Trophoblast cell (in vitro differentiated cells and primary cell): ENCODE measurements at regions not wholly inside any gene's neighbourhood (a gene's known extent, or its start where the extent isn't known, plus 50 kb on each side); places are given as distances from the start of the nearest gene placed in this dataset.

Source experiments
- DNase-seq, 2 donors: peaks; one replicate each; pipeline ENCODE4 v3.0.0-alpha.2; 2016
- H2AFZ ChIP-seq: 2 replicates; pipeline ENCODE4 v1.6.1; 2013; ENCODE audit warnings: low read length, moderate library complexity, mild to moderate bottlenecking; ENCODE audit not compliant: insufficient read depth, poor library complexity
- H2AK5ac ChIP-seq: 2 replicates; pipeline ENCODE4 v1.6.1; 2013; ENCODE audit warnings: mild to moderate bottlenecking, low read length
- H2BK120ac ChIP-seq: 2 replicates; pipeline ENCODE4 v1.6.1; 2013; ENCODE audit warnings: low read length, mild to moderate bottlenecking, moderate library complexity; ENCODE audit not compliant: insufficient read depth, poor library complexity
- H2BK12ac ChIP-seq: 2 replicates; pipeline ENCODE4 v1.6.1; 2013; ENCODE audit warnings: mild to moderate bottlenecking, low read length, moderate library complexity
- H2BK5ac ChIP-seq: 2 replicates; pipeline ENCODE4 v1.6.1; 2013; ENCODE audit warnings: low read length, low read depth, moderate library complexity, mild to moderate bottlenecking; ENCODE audit not compliant: poor library complexity
- H3K14ac ChIP-seq: 2 replicates; pipeline ENCODE4 v1.6.1; 2013; ENCODE audit warnings: mild to moderate bottlenecking, low read length
- H3K18ac ChIP-seq: 2 replicates; pipeline ENCODE4 v1.6.1; 2013; ENCODE audit warnings: mild to moderate bottlenecking, low read length
- H3K23ac ChIP-seq: 2 replicates; pipeline ENCODE4 v1.6.1; 2013; ENCODE audit warnings: low read length
- H3K27ac ChIP-seq: 2 replicates; pipeline ENCODE4 v1.5.1; 2013; ENCODE audit warnings: low read depth, mild to moderate bottlenecking, inconsistent platforms, low read length, moderate library complexity
- H3K27me3 ChIP-seq: 2 replicates; pipeline ENCODE4 v1.6.1; 2013; ENCODE audit warnings: inconsistent platforms, mild to moderate bottlenecking, low read length, moderate library complexity; ENCODE audit not compliant: insufficient read depth
- H3K36me3 ChIP-seq, 2 experiments: 1 replicate in 1 of 2; 2 replicates in 1 of 2; pipeline ENCODE4 v1.6.1; 2013; ENCODE audit warnings: low read length in 2 of 2, mild to moderate bottlenecking in 2 of 2, moderate library complexity in 1 of 2; ENCODE audit not compliant: insufficient read depth in 2 of 2, control insufficient read depth in 1 of 2
- H3K4ac ChIP-seq: 2 replicates; pipeline ENCODE4 v1.6.1; 2013; ENCODE audit warnings: low read depth, mild to moderate bottlenecking, low read length, moderate library complexity
- H3K4me1 ChIP-seq, 2 experiments: 1 replicate in 1 of 2; 2 replicates in 1 of 2; pipeline ENCODE4 v1.6.1; 2013; ENCODE audit warnings: low read length in 2 of 2, mild to moderate bottlenecking in 2 of 2, moderate library complexity in 1 of 2; ENCODE audit not compliant: insufficient read depth in 2 of 2, control insufficient read depth in 1 of 2
- H3K4me2 ChIP-seq: 2 replicates; pipeline ENCODE4 v1.6.1; 2013; ENCODE audit warnings: inconsistent platforms, mild to moderate bottlenecking, low read length, moderate library complexity
- H3K4me3 ChIP-seq: 2 replicates; pipeline ENCODE4 v1.5.1; 2013; ENCODE audit warnings: mild to moderate bottlenecking, low read depth, low read length, inconsistent platforms
- H3K79me1 ChIP-seq: one replicate; pipeline ENCODE4 v1.6.1; 2013; ENCODE audit warnings: low read length
- H3K79me2 ChIP-seq: 2 replicates; pipeline ENCODE4 v1.6.1; 2013; ENCODE audit warnings: low read length, mild to moderate bottlenecking; ENCODE audit not compliant: control insufficient read depth, insufficient read depth, poor library complexity
- H3K9ac ChIP-seq: 2 replicates; pipeline ENCODE4 v1.6.1; 2013; ENCODE audit warnings: mild to moderate bottlenecking, low read length
- H3K9me3 ChIP-seq: 2 replicates; pipeline ENCODE4 v1.6.1; 2013; ENCODE audit warnings: low read depth, mild to moderate bottlenecking, control low read depth, inconsistent platforms, low read length; ENCODE audit not compliant: insufficient read depth
- H4K12ac ChIP-seq: 2 replicates; pipeline ENCODE4 v1.6.1; 2013; ENCODE audit warnings: low read depth, mild to moderate bottlenecking, low read length, moderate library complexity
- H4K8ac ChIP-seq: 2 replicates; pipeline ENCODE4 v1.6.1; 2013; ENCODE audit warnings: low read depth, mild to moderate bottlenecking, low read length, moderate library complexity
- H4K91ac ChIP-seq: one replicate; pipeline ENCODE4 v1.6.1; 2013; ENCODE audit warnings: low read depth, mild to moderate bottlenecking, low read length, moderate library complexity
- WGBS: extraction: QIAGEN DNeasy Blood & Tissue Kit; methylation state at CpG from one replicate; pipeline ENCODE4 v1.1.7; 2013; ENCODE audit warnings: missing lambda C conversion rate; ENCODE audit not compliant: insufficient read length, insufficient coverage; ENCODE audit errors: extremely low coverage; 5-methylcytosine and 5-hydroxymethylcytosine counted together

GRCh38 chr12:30396576-30396975 lies 299.1 kb downstream of the IPO8 start:
- H2AFZ ChIP-seq, result no peak overlapping the region
- no CpG with 5 or more reads among the region's 2 CpGs for WGBS

DNA sequence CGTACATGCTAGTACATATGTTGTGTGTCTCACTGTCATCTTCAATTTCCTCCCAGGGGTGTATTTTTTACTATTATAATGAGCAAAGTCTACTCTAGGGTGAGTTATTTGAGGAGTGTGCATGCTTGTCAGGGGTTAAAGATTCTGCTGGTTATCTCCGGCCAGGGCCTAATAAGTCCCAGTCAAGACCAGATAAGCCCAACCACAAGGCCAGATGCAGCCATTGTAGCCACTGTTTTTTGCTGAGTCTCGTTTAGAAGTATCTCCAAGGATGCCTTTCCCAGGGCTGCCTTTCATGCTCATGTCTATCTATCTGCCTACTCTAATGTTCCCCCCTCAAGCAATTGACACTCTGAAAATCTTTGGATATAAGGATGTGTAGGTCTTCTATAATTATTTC lies 300.5 kb downstream of the IPO8 start:
- Histone ChIP-seq H3K4me1 (no peaks in the 10 kb centered on the region), H3K27me3 (no peaks in the 10 kb centered on the region), H3K23ac (no peak overlapping the region), H3K4me2 (no peak overlapping the region), H3K9me3 (no peaks in the 10 kb centered on the region), H4K91ac (no peak overlapping the region), H3K79me2 (no peaks in the 10 kb centered on the region), H3K36me3 (no peaks in the 10 kb centered on the region), H2AK5ac (no peak overlapping the region), H3K18ac (no peak overlapping the region), H3K4ac (no peak overlapping the region), H4K12ac (no peak overlapping the region), H3K79me1 (no peaks in the 10 kb centered on the region), H3K4me3 (no peak overlapping the region), H3K27ac (no peak overlapping the region), H2BK12ac (no peak overlapping the region), H2BK5ac (no peak overlapping the region), H4K8ac (no peak overlapping the region), H3K14ac (no peak overlapping the region), H2BK120ac (no peak overlapping the region), H2AFZ (no peak overlapping the region), H3K9ac (no peak overlapping the region)
- no CpG with 5 or more reads among the region's 3 CpGs for WGBS
- no peak for DNase-seq

More at GRCh38 chr12:30396576-30396975, 299.1 kb downstream of the IPO8 start:
- H3K9me3 ChIP-seq, result peaks cover 2% of the 10 kb centered on the region
- H4K91ac ChIP-seq, result no peak overlapping the region
- no peak overlapping the region for H2BK5ac ChIP-seq
- no peak overlapping the region for H2BK120ac ChIP-seq
- H3K4me2 ChIP-seq, result no peak overlapping the region
- no peak overlapping the region for H3K4ac ChIP-seq
- no peaks in the 10 kb centered on the region for H3K27me3 ChIP-seq
- no peak overlapping the region for H2AK5ac ChIP-seq
- no peaks in the 10 kb centered on the region for H3K36me3 ChIP-seq
- H2BK12ac ChIP-seq, result no peak overlapping the region
- H3K4me1 ChIP-seq, result no peaks in the 10 kb centered on the region
- no peak overlapping the region for H3K14ac ChIP-seq
- no peak overlapping the region for H3K27ac ChIP-seq
- H3K4me3 ChIP-seq, result no peak overlapping the region
- no peak overlapping the region for H3K23ac ChIP-seq
- no peak overlapping the region for H3K18ac ChIP-seq
- H4K12ac ChIP-seq, result no peak overlapping the region
- H3K79me1 ChIP-seq, result no peaks in the 10 kb centered on the region
- H4K8ac ChIP-seq, result no peak overlapping the region
- no peaks in the 10 kb centered on the region for H3K79me2 ChIP-seq
- no peak for DNase-seq
- no peak overlapping the region for H3K9ac ChIP-seq

DNA sequence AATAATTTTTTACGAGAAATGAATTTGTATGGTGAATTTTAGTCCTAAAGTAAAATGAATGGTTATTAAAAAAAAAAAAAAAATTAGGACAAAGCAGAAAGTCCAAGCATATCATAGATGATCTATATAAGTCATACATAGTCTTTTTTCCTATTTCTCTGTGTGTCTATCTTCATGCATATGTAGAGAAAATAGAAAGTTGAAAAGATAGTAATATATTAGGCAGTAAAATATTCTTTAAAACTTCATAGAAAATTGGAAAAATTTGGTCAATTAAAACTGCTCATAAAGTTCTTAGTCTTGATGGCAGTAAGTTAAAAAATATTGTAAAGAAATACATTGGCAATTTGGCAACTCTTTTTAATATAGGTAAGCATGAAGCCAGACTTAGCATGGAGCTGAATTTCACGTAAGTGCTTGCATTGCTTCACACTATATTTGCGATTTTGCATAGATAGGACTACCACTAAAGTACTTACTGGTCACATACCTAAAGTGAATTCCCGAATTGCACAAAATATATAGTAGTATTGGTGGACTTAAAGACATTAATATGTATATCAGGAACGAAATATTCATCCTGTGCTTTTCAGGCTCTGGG lies 303.8 kb downstream of the IPO8 start:
- H3K9ac ChIP-seq, result no peak overlapping the region
- H2BK5ac ChIP-seq, result no peak overlapping the region
- H2AK5ac ChIP-seq, result no peak overlapping the region
- no peak overlapping the region for H3K4me3 ChIP-seq
- H3K79me2 ChIP-seq, result no peaks in the 10 kb centered on the region
- no peak overlapping the region for H3K27ac ChIP-seq
- no peaks in the 10 kb centered on the region for H3K27me3 ChIP-seq
- peaks cover 0 to 2% of the 10 kb centered on the region in 2 experiments for H3K36me3 ChIP-seq
- no peaks in the 10 kb centered on the region for H3K4me1 ChIP-seq
- H3K9me3 ChIP-seq, result peaks cover 5% of the 10 kb centered on the region
- H3K4me2 ChIP-seq, result no peak overlapping the region
- H3K18ac ChIP-seq, result no peak overlapping the region
- H2BK12ac ChIP-seq, result no peak overlapping the region
- no peak overlapping the region for H2BK120ac ChIP-seq
- no peak overlapping the region for H4K12ac ChIP-seq
- H2AFZ ChIP-seq, result no peak overlapping the region
- no peaks in the 10 kb centered on the region for H3K79me1 ChIP-seq
- DNase-seq, result no peak
- H4K91ac ChIP-seq, result no peak overlapping the region
- H3K4ac ChIP-seq, result no peak overlapping the region
- H3K14ac ChIP-seq, result no peak overlapping the region
- no peak overlapping the region for H4K8ac ChIP-seq
- 100% methylated on average over 1 of the region's 5 CpGs for WGBS
- no peak overlapping the region for H3K23ac ChIP-seq

DNA sequence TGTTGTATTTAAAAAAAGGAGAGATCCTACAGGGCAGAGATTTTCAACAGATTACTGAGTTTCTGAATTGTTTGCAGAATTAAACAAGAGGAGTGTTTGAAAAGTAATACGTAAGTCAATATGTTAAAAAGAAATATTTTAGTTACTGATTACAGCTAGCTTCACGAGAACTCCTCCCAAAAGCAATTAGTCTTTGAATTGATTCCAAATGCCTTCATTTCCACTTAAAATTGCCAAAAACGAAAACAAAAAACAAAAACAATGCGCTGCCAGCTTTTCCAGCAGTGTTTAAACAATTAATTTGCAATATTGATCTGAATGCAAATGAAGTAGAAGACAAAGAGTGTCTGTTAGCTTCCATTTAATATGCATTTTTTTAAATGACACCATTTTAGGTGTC lies 310.0 kb downstream of the IPO8 start:
- no peaks in the 10 kb centered on the region for H3K79me2 ChIP-seq
- H2AK5ac ChIP-seq, result no peak overlapping the region
- H3K14ac ChIP-seq, result no peak overlapping the region
- no peak overlapping the region for H4K91ac ChIP-seq
- H2AFZ ChIP-seq, result no peak overlapping the region
- no peak overlapping the region for H2BK12ac ChIP-seq
- H2BK5ac ChIP-seq, result no peak overlapping the region
- no peaks in the 10 kb centered on the region for H3K79me1 ChIP-seq
- peaks cover 7% of the 10 kb centered on the region for H3K9me3 ChIP-seq
- no peak overlapping the region for H4K12ac ChIP-seq
- no peak for DNase-seq
- H3K4me2 ChIP-seq, result no peak overlapping the region
- no peak overlapping the region for H3K9ac ChIP-seq
- H3K4ac ChIP-seq, result no peak overlapping the region
- H3K23ac ChIP-seq, result no peak overlapping the region
- WGBS, result no CpG with 5 or more reads among the region's 4 CpGs
- H3K36me3 ChIP-seq, result peaks cover 0 to 2% of the 10 kb centered on the region in 2 experiments
- no peaks in the 10 kb centered on the region for H3K4me1 ChIP-seq
- no peak overlapping the region for H3K4me3 ChIP-seq
- H4K8ac ChIP-seq, result no peak overlapping the region
- H3K27me3 ChIP-seq, result no peaks in the 10 kb centered on the region
- H3K18ac ChIP-seq, result no peak overlapping the region
- H2BK120ac ChIP-seq, result no peak overlapping the region
- H3K27ac ChIP-seq, result no peak overlapping the region
